Activated CD8-positive, alpha-beta memory T cell treated with anti-CD3 and anti-CD28 coated beads, Interleukin-2, amount 10 ng/mL, durations not matched to agents 7 days and 5 days (primary cell): ENCODE measurements at regions not wholly inside any gene's neighbourhood (a gene's known extent, or its start where the extent isn't known, plus 50 kb on each side); places are given as distances from the start of the nearest gene placed in this dataset.

Experiments used
- ATAC-seq: fragments of 150-1000 bp; cut with Tn5 transposase; one replicate; pipeline ENCODE4 v1.10.0; 2021; ENCODE audit warnings: moderate library complexity
- CTCF ChIA-PET: fragments of 350-600 bp; sonication (Branson Sonifier 250); formaldehyde crosslinking; loops from one replicate; lab custom pipeline; 2021; ENCODE audit warnings: antibody characterized with exemption; lab: Charles Lee
- DNase-seq: peaks from one replicate; pipeline ENCODE4 v3.0.0-alpha.2; 2020
- H3K27ac Mint-ChIP-seq: one replicate; pipeline ENCODE4 v1.8.0; 2021; ENCODE audit warnings: mild to moderate bottlenecking, mixed read lengths
- H3K27me3 Mint-ChIP-seq: one replicate; pipeline ENCODE4 v1.8.0; 2021; ENCODE audit warnings: mixed read lengths
- H3K36me3 Mint-ChIP-seq: one replicate; pipeline ENCODE4 v1.8.0; 2021; ENCODE audit warnings: mild to moderate bottlenecking, mixed read lengths
- H3K4me1 Mint-ChIP-seq: one replicate; pipeline ENCODE4 v1.8.0; 2021; ENCODE audit warnings: mixed read lengths
- H3K4me3 Mint-ChIP-seq: one replicate; pipeline ENCODE4 v1.8.0; 2021; ENCODE audit warnings: mild to moderate bottlenecking, moderate library complexity, mixed read lengths
- H3K9me3 Mint-ChIP-seq: one replicate; pipeline ENCODE4 v1.8.0; 2022; ENCODE audit warnings: low read depth, mixed read lengths

- CTCF ChIA-PET, result no interaction called here
- no peak for ATAC-seq
Measured at GRCh38 chr7:13433946-13434345, 555.5 kb downstream of the ETV1 start.

GRCh38 chr7:13442226-13442625, 547.2 kb downstream of the ETV1 start:
- ATAC-seq (no peak), DNase-seq (no peak)
- CTCF ChIA-PET, result no interaction called here
- no peak overlapping the region for H3K27ac Mint-ChIP-seq
- H3K27me3 Mint-ChIP-seq, result no peaks in the 10 kb centered on the region
- H3K4me3 Mint-ChIP-seq, result no peak overlapping the region
- no peaks in the 10 kb centered on the region for H3K36me3 Mint-ChIP-seq
- no peaks in the 10 kb centered on the region for H3K9me3 Mint-ChIP-seq
- H3K4me1 Mint-ChIP-seq, result no peaks in the 10 kb centered on the region

More at GRCh38 chr7:13433946-13434345, 555.5 kb downstream of the ETV1 start:
- Mint-ChIP-seq H3K36me3 (no peaks in the 10 kb centered on the region), H3K27me3 (no peaks in the 10 kb centered on the region), H3K27ac (no peak overlapping the region), H3K4me3 (no peak overlapping the region), H3K9me3 (no peaks in the 10 kb centered on the region), H3K4me1 (no peaks in the 10 kb centered on the region)
- no peak for DNase-seq

GRCh38 chr7:13447637-13448036, 541.8 kb downstream of the ETV1 start:
- H3K27me3 Mint-ChIP-seq, result no peaks in the 10 kb centered on the region
- H3K4me3 Mint-ChIP-seq, result no peak overlapping the region
- H3K27ac Mint-ChIP-seq, result no peak overlapping the region
- H3K9me3 Mint-ChIP-seq, result peaks cover 3% of the 10 kb centered on the region
- CTCF ChIA-PET, result no interaction called here
- no peaks in the 10 kb centered on the region for H3K36me3 Mint-ChIP-seq
- no peaks in the 10 kb centered on the region for H3K4me1 Mint-ChIP-seq
- DNase-seq (no peak), ATAC-seq (no peak)

- no peaks in the 10 kb centered on the region for H3K27me3 Mint-ChIP-seq
- H3K27ac Mint-ChIP-seq, result no peak overlapping the region
- no peak for DNase-seq
- ATAC-seq, result no peak
- H3K4me3 Mint-ChIP-seq, result no peak overlapping the region
- CTCF ChIA-PET, result no interaction called here
- no peaks in the 10 kb centered on the region for H3K36me3 Mint-ChIP-seq
- H3K9me3 Mint-ChIP-seq, result peaks cover 3% of the 10 kb centered on the region
- no peaks in the 10 kb centered on the region for H3K4me1 Mint-ChIP-seq
Measured at GRCh38 chr7:13448243-13448642, 541.2 kb downstream of the ETV1 start.

- no peaks in the 10 kb centered on the region for H3K4me1 Mint-ChIP-seq
- peaks cover 3% of the 10 kb centered on the region for H3K9me3 Mint-ChIP-seq
- no peaks in the 10 kb centered on the region for H3K27me3 Mint-ChIP-seq
- no peaks in the 10 kb centered on the region for H3K36me3 Mint-ChIP-seq
- ATAC-seq, result no peak
- CTCF ChIA-PET, result no interaction called here
- no peak overlapping the region for H3K4me3 Mint-ChIP-seq
- no peak overlapping the region for H3K27ac Mint-ChIP-seq
- no peak for DNase-seq
Measured at GRCh38 chr7:13449460-13449859, 540.0 kb downstream of the ETV1 start.

- ATAC-seq, result no peak
- Mint-ChIP-seq H3K9me3 (peaks cover 3% of the 10 kb centered on the region), H3K27me3 (no peaks in the 10 kb centered on the region)
Measured at GRCh38 chr7:13454916-13455592, 534.4 kb downstream of the ETV1 start.

GRCh38 chr7:13457790-13458189, 531.7 kb downstream of the ETV1 start:
- ATAC-seq (no peak), DNase-seq (no peak)
- CTCF ChIA-PET, result no interaction called here
- no peak overlapping the region for H3K4me3 Mint-ChIP-seq
- no peaks in the 10 kb centered on the region for H3K27me3 Mint-ChIP-seq
- H3K9me3 Mint-ChIP-seq, result no peaks in the 10 kb centered on the region
- no peaks in the 10 kb centered on the region for H3K36me3 Mint-ChIP-seq
- H3K27ac Mint-ChIP-seq, result no peak overlapping the region
- no peaks in the 10 kb centered on the region for H3K4me1 Mint-ChIP-seq

More at GRCh38 chr7:13454916-13455592, 534.4 kb downstream of the ETV1 start:
- H3K4me1 Mint-ChIP-seq, result no peaks in the 10 kb centered on the region
- no peak overlapping the region for H3K27ac Mint-ChIP-seq
- no peak overlapping the region for H3K4me3 Mint-ChIP-seq
- no peaks in the 10 kb centered on the region for H3K36me3 Mint-ChIP-seq
- no peak for DNase-seq
- CTCF ChIA-PET, result no interaction called here

- ATAC-seq, result no peak
- H3K27ac Mint-ChIP-seq, result no peak overlapping the region
Measured at GRCh38 chr7:13466874-13467547, 522.5 kb downstream of the ETV1 start.

GRCh38 chr7:13476881-13477444, 512.5 kb downstream of the ETV1 start:
- ATAC-seq (no peak), DNase-seq (no peak)
- Mint-ChIP-seq H3K36me3 (no peaks in the 10 kb centered on the region), H3K9me3 (no peaks in the 10 kb centered on the region), H3K27ac (no peak overlapping the region), H3K4me1 (no peaks in the 10 kb centered on the region), H3K27me3 (no peaks in the 10 kb centered on the region), H3K4me3 (no peak overlapping the region)
- CTCF ChIA-PET, result no interaction called here

More at GRCh38 chr7:13466874-13467547, 522.5 kb downstream of the ETV1 start:
- CTCF ChIA-PET, result no interaction called here
- no peaks in the 10 kb centered on the region for H3K36me3 Mint-ChIP-seq
- no peak for DNase-seq
- no peaks in the 10 kb centered on the region for H3K27me3 Mint-ChIP-seq
- no peak overlapping the region for H3K4me3 Mint-ChIP-seq
- H3K4me1 Mint-ChIP-seq, result no peaks in the 10 kb centered on the region
- no peaks in the 10 kb centered on the region for H3K9me3 Mint-ChIP-seq

GRCh38 chr7:13489386-13489785, 500.1 kb downstream of the ETV1 start:
- DNase-seq (no peak), ATAC-seq (no peak)
- no peak overlapping the region for H3K27ac Mint-ChIP-seq
- H3K27me3 Mint-ChIP-seq, result no peaks in the 10 kb centered on the region
- CTCF ChIA-PET, result no interaction called here
- no peak overlapping the region for H3K4me3 Mint-ChIP-seq
- H3K9me3 Mint-ChIP-seq, result no peaks in the 10 kb centered on the region
- H3K36me3 Mint-ChIP-seq, result no peaks in the 10 kb centered on the region
- no peaks in the 10 kb centered on the region for H3K4me1 Mint-ChIP-seq

- CTCF ChIA-PET, result no interaction called here
- Mint-ChIP-seq H3K9me3 (no peaks in the 10 kb centered on the region), H3K4me1 (no peaks in the 10 kb centered on the region), H3K27me3 (no peaks in the 10 kb centered on the region), H3K36me3 (no peaks in the 10 kb centered on the region), H3K4me3 (no peak overlapping the region), H3K27ac (no peak overlapping the region)
- no peak for ATAC-seq
- no peak for DNase-seq
Measured at GRCh38 chr7:13496976-13497375, 492.5 kb downstream of the ETV1 start.

- CTCF ChIA-PET, result no interaction called here
Measured at GRCh38 chr7:13508586-13508985, 480.9 kb downstream of the ETV1 start.

GRCh38 chr7:13518738-13519137, 470.7 kb downstream of the ETV1 start:
- DNase-seq (no peak), ATAC-seq (no peak)
- no peaks in the 10 kb centered on the region for H3K36me3 Mint-ChIP-seq
- CTCF ChIA-PET, result no interaction called here
- H3K27ac Mint-ChIP-seq, result no peak overlapping the region
- peaks cover 3% of the 10 kb centered on the region for H3K27me3 Mint-ChIP-seq
- H3K9me3 Mint-ChIP-seq, result no peaks in the 10 kb centered on the region
- H3K4me3 Mint-ChIP-seq, result no peak overlapping the region
- no peaks in the 10 kb centered on the region for H3K4me1 Mint-ChIP-seq

More at GRCh38 chr7:13508586-13508985, 480.9 kb downstream of the ETV1 start:
- H3K4me3 Mint-ChIP-seq, result no peak overlapping the region
- ATAC-seq, result no peak
- no peaks in the 10 kb centered on the region for H3K36me3 Mint-ChIP-seq
- no peaks in the 10 kb centered on the region for H3K4me1 Mint-ChIP-seq
- H3K9me3 Mint-ChIP-seq, result peaks cover 3% of the 10 kb centered on the region
- H3K27me3 Mint-ChIP-seq, result no peaks in the 10 kb centered on the region
- no peak for DNase-seq
- no peak overlapping the region for H3K27ac Mint-ChIP-seq

GRCh38 chr7:13524076-13524475, 465.4 kb downstream of the ETV1 start:
- CTCF ChIA-PET, result no interaction called here
- Mint-ChIP-seq H3K9me3 (no peaks in the 10 kb centered on the region), H3K4me3 (no peak overlapping the region), H3K4me1 (no peaks in the 10 kb centered on the region), H3K36me3 (no peaks in the 10 kb centered on the region), H3K27me3 (peaks cover 3% of the 10 kb centered on the region), H3K27ac (no peak overlapping the region)
- DNase-seq (no peak), ATAC-seq (no peak)
